KMS-11 (cell line): ENCODE measurements at regions not wholly inside any gene's neighbourhood (a gene's known extent, or its start where the extent isn't known, plus 50 kb on each side); places are given as distances from the start of the nearest gene placed in this dataset.

Experiments used
- H2AFZ ChIP-seq: fragments of 200-600 bp; sonication (generic); 2 replicates; pipeline ENCODE4 v1.6.1; 2016; ENCODE audit warnings: antibody characterized with exemption, mixed run types, low read depth
- H3K27ac ChIP-seq: fragments of 200-600 bp; sonication (generic); 2 replicates; pipeline ENCODE4 v1.6.1; 2016; ENCODE audit warnings: mild to moderate bottlenecking, mixed run types
- H3K27me3 ChIP-seq: fragments of 200-600 bp; sonication (generic); 2 replicates; pipeline ENCODE4 v1.6.1; 2017; ENCODE audit warnings: mild to moderate bottlenecking, low read depth, mixed run types, moderate library complexity; ENCODE audit not compliant: insufficient read depth
- H3K36me3 ChIP-seq: fragments of 200-600 bp; sonication (generic); 2 replicates; pipeline ENCODE4 v1.6.1; 2017; ENCODE audit warnings: mild to moderate bottlenecking, mixed run types; ENCODE audit not compliant: insufficient read depth
- H3K4me1 ChIP-seq: fragments of 200-600 bp; sonication (generic); 2 replicates; pipeline ENCODE4 v1.6.1; 2016; ENCODE audit warnings: mild to moderate bottlenecking, low read depth, mixed run types; ENCODE audit not compliant: poor library complexity, severe bottlenecking
- H3K4me2 ChIP-seq: fragments of 200-600 bp; sonication (generic); 2 replicates; pipeline ENCODE4 v1.7.0; 2016; ENCODE audit warnings: mild to moderate bottlenecking, mixed run types
- H3K4me3 ChIP-seq: fragments of 200-600 bp; sonication (generic); IDR thresholded peaks from 2 replicates; pipeline ENCODE4 v1.6.1; 2017; ENCODE audit warnings: low read depth, low read length, mixed read lengths; ENCODE audit not compliant: insufficient read depth
- H3K79me2 ChIP-seq: fragments of 200-600 bp; sonication (generic); 2 replicates; pipeline ENCODE4 v1.6.1; 2016; ENCODE audit warnings: low read depth, mixed run types; ENCODE audit not compliant: insufficient read depth
- H3K9ac ChIP-seq: fragments of 200-600 bp; sonication (generic); 2 replicates; pipeline ENCODE4 v1.6.1; 2016; ENCODE audit warnings: mild to moderate bottlenecking, mixed run types
- H4K20me1 ChIP-seq: fragments of 200-600 bp; sonication (generic); 2 replicates; pipeline ENCODE4 v1.6.1; 2016; ENCODE audit warnings: mild to moderate bottlenecking, mixed run types; ENCODE audit not compliant: insufficient read depth
- TF ChIP-seq, protein P1 (sequence below): fragments of 200-600 bp; sonication (generic); conservative IDR thresholded peaks from 2 replicates; pipeline ENCODE4 v1.6.1; 2017; ENCODE audit warnings: low read depth, mild to moderate bottlenecking, antibody characterized with exemption, low read length, moderate library complexity, mixed read lengths

DNA sequence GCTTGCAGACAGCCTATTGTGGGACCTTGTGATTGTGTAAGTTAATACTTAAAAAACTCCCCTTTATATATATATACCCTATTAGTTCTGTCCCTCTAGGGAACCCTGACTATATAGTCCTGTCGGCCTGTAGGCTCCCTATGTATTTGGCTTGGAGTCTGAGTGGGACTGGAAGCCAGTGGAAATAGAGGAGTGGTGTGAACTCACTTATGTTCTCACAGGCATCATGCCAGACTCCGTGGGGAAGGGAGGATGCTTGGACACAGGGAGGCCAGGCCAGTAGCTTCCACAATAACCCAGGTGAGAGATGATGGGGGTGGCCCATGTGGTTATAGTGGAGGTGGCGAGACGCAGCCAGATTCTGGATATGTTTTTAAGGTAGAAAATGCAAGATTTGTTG lies 136.7 kb upstream of the SYT6 start:
- Histone ChIP-seq H3K4me2 (no peak overlapping the region), H3K79me2 (no peaks in the 10 kb centered on the region), H4K20me1 (no peaks in the 10 kb centered on the region), H2AFZ (no peak overlapping the region), H3K36me3 (no peaks in the 10 kb centered on the region), H3K27ac (no peak overlapping the region), H3K27me3 (no peaks in the 10 kb centered on the region), H3K4me3 (no peak overlapping the region), H3K9ac (no peak overlapping the region), H3K4me1 (no peaks in the 10 kb centered on the region)
- TF ChIP-seq, protein P1, sequence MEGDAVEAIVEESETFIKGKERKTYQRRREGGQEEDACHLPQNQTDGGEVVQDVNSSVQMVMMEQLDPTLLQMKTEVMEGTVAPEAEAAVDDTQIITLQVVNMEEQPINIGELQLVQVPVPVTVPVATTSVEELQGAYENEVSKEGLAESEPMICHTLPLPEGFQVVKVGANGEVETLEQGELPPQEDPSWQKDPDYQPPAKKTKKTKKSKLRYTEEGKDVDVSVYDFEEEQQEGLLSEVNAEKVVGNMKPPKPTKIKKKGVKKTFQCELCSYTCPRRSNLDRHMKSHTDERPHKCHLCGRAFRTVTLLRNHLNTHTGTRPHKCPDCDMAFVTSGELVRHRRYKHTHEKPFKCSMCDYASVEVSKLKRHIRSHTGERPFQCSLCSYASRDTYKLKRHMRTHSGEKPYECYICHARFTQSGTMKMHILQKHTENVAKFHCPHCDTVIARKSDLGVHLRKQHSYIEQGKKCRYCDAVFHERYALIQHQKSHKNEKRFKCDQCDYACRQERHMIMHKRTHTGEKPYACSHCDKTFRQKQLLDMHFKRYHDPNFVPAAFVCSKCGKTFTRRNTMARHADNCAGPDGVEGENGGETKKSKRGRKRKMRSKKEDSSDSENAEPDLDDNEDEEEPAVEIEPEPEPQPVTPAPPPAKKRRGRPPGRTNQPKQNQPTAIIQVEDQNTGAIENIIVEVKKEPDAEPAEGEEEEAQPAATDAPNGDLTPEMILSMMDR: no peak

DNA sequence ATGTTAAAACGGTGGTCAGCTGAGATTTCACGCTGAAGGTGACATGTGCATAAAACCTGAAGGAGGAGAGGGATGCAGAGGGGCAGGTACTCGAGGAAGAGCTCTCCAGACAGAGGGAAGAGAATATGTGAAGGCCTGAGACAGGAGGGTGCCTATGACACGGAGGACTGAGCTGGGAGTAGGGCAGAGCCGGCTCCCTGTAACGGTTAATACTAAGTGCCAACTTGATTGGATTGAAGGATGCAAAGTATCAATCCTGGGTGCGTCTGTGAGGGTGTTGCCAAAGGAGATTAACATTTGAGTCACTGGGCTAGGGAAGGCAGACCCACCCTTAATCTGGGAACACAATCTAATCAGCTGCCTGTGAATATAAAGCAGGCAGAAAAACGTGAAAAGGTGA lies 136.2 kb upstream of the SYT6 start:
- no peaks in the 10 kb centered on the region for H4K20me1 ChIP-seq
- TF ChIP-seq, protein P1: no peak
- H3K4me1 ChIP-seq: no peaks in the 10 kb centered on the region
- no peak overlapping the region for H3K4me2 ChIP-seq
- H3K27ac ChIP-seq: no peak overlapping the region
- no peak overlapping the region for H2AFZ ChIP-seq
- no peaks in the 10 kb centered on the region for H3K36me3 ChIP-seq
- no peaks in the 10 kb centered on the region for H3K79me2 ChIP-seq
- H3K9ac ChIP-seq: no peak overlapping the region
- no peaks in the 10 kb centered on the region for H3K27me3 ChIP-seq
- no peak overlapping the region for H3K4me3 ChIP-seq

DNA sequence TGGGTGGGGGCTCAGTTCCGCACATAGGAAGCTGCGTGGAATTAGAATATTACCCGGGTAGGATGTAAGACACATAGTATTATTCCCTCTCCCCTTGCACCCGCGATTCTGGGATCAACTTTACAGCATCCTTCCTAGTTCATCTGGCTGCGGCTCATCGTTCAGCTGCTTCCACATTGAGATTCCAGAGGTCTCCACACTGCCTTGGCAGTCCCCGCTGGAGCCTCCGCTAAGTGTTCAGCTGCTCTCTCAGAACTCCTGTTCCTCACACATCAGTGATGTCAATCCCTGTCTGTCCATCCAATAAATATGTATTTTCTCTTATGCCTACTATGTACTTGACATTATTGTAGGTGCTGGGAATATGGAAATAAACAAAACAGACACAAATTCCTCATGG lies 135.6 kb upstream of the SYT6 start:
- no peaks in the 10 kb centered on the region for H3K36me3 ChIP-seq
- no peak overlapping the region for H3K4me2 ChIP-seq
- TF ChIP-seq, protein P1: no peak

GRCh38 chr1:114286960-114287359 lies 133.3 kb upstream of the SYT6 start:
- no peaks in the 10 kb centered on the region for H3K4me1 ChIP-seq
- H3K9ac ChIP-seq: no peak overlapping the region
- no peaks in the 10 kb centered on the region for H3K27me3 ChIP-seq
- H3K4me2 ChIP-seq: no peak overlapping the region
- H4K20me1 ChIP-seq: no peaks in the 10 kb centered on the region
- no peaks in the 10 kb centered on the region for H3K79me2 ChIP-seq
- H3K4me3 ChIP-seq: no peak overlapping the region
- no peak overlapping the region for H2AFZ ChIP-seq
- TF ChIP-seq, protein P1: no peak
- no peaks in the 10 kb centered on the region for H3K36me3 ChIP-seq
- no peak overlapping the region for H3K27ac ChIP-seq

More for the DNA sequence above, 135.6 kb upstream of the SYT6 start:
- Histone ChIP-seq H3K27me3 (no peaks in the 10 kb centered on the region), H3K4me3 (no peak overlapping the region), H3K9ac (no peak overlapping the region), H4K20me1 (no peaks in the 10 kb centered on the region), H3K79me2 (no peaks in the 10 kb centered on the region), H3K27ac (no peak overlapping the region), H2AFZ (no peak overlapping the region), H3K4me1 (no peaks in the 10 kb centered on the region)

GRCh38 chr1:114286179-114286578 lies 132.5 kb upstream of the SYT6 start:
- no peaks in the 10 kb centered on the region for H3K27me3 ChIP-seq
- no peak overlapping the region for H3K4me2 ChIP-seq
- TF ChIP-seq, protein P1: no peak
- no peaks in the 10 kb centered on the region for H3K79me2 ChIP-seq
- H3K9ac ChIP-seq: no peak overlapping the region
- H3K4me3 ChIP-seq: no peak overlapping the region
- no peaks in the 10 kb centered on the region for H3K36me3 ChIP-seq
- H4K20me1 ChIP-seq: no peaks in the 10 kb centered on the region
- H2AFZ ChIP-seq: no peak overlapping the region
- no peaks in the 10 kb centered on the region for H3K4me1 ChIP-seq
- H3K27ac ChIP-seq: no peak overlapping the region
